H7 (cell line): ENCODE measurements at regions not wholly inside any gene's neighbourhood (a gene's known extent, or its start where the extent isn't known, plus 50 kb on each side); places are given as distances from the start of the nearest gene placed in this dataset.

Experiments
- DNase-seq: peaks from one replicate; pipeline ENCODE4 v3.0.0; 2012
- H3K27me3 ChIP-seq: 2 replicates; pipeline ENCODE4 v1.6.0; 2011; ENCODE audit warnings: mild to moderate bottlenecking, low read length; ENCODE audit not compliant: control insufficient read depth, insufficient read depth
- H3K36me3 ChIP-seq: replicated peaks from 2 replicates; pipeline ENCODE4 v1.5.1; 2011; ENCODE audit warnings: low read length; ENCODE audit not compliant: control insufficient read depth, insufficient read depth
- H3K4me3 ChIP-seq: 2 replicates; pipeline ENCODE4 v1.5.1; 2011; ENCODE audit warnings: low read depth, mild to moderate bottlenecking, control low read depth, low read length, moderate library complexity; ENCODE audit not compliant: insufficient read depth

DNA sequence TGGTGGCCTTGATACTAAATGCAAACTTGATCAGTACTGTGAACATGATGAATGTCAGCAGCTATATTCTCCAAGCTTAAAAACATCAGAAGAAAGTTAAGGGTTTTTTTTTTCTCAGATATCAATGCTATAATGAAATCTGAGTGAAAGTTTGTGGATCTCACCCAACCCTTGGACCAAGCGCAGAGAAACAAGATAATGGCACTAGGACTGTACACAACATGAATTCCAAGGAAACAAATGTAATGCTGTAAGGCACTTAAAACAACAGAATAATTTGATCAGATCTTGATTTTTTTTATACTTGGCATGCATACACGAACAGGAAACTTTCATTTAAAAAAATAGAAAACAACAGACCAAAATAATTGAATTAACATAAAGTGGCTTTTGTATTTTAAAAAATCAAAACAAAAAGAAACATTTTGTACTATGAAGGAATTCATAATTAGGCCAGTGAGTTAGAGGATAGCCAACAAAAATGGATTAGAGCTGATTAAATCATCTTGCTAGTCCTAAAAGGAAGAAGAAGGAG, 1154.0 kb upstream of the EYS start:
- H3K36me3 ChIP-seq, result no peaks in the 10 kb centered on the region
- H3K4me3 ChIP-seq, result no peak overlapping the region
- H3K27me3 ChIP-seq, result no peaks in the 10 kb centered on the region
- DNase-seq, result no peak

DNA sequence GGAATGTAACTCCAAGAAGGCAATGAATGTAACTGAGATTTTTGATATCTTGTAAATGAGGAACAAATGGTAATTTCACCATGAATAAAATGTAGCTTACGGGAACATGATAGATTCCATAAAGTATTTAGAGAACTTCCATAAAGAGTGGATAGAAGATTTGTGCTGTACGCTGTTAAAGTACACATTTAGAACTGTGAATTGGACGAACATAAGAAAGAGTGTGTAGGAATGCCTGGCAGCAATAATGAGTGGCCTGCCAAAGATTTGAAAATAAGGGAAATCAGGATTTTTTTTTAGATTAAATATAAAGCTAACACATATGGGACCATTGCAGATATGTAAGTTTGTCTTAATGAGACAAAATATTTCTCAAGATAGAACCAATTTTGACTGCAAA, 1153.3 kb upstream of the EYS start:
- Histone ChIP-seq H3K27me3 (no peaks in the 10 kb centered on the region), H3K36me3 (no peaks in the 10 kb centered on the region), H3K4me3 (no peak overlapping the region)
- DNase-seq, result no peak

DNA sequence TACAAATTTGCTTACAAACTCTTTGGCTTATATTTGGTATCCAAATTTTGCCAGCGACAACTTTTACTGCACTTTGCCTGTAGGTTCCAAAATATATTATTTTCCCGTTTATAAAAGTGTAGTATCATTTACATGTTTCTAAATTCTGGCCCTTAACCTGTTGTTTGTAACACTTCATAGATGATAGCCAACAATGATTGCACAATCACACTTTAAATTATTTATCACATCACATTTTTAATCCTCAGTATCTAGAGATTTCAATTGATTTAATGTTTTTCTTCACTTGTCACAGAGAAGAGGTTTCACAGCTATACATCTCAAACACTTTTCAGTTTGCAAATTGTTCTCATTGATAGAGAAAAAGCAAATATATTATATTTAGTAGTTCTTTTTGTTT, 1151.2 kb upstream of the EYS start:
- Histone ChIP-seq H3K36me3 (no peaks in the 10 kb centered on the region), H3K27me3 (no peaks in the 10 kb centered on the region), H3K4me3 (no peak overlapping the region)
- no peak for DNase-seq

DNA sequence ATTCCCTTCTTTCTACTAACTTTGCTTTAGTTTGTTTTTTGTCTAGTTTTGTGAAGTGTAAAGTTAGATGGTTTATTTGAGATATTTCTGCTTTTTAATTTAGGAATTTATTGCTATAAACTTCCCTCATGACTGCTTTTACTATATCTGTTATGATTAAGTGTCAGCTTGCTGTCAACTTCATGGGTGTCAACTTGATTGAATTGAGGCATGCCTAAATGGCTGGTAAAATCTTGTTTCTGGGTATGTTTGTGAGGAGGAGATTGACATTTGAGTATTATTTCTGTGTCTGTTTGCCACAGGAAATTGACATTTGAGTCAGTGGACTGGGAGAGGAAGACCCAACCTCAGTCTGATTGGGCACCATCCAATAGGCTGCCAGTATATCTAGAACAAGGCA, 1147.0 kb upstream of the EYS start:
- Histone ChIP-seq H3K36me3 (no peaks in the 10 kb centered on the region), H3K27me3 (no peaks in the 10 kb centered on the region), H3K4me3 (no peak overlapping the region)
- no peak for DNase-seq

DNA sequence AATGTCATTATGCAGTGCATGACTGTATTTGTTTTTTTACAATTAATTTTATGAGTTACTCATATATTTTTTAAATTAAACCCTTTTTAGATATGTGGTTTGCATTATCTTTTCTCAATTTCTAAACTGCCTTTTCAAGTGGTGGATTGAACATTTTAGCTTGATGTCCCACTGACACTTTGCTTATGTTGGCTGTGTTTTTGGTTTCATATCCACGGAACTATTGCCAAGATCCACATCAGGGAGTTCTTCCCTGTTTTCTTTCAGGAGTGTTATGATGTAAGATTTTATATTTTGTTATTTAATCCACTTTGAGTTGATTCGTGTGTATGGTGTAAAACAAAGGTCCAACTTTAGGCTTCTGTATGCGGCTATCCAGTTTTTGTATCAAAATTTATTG, 1144.9 kb upstream of the EYS start:
- no peak for DNase-seq
- H3K4me3 ChIP-seq, result no peak overlapping the region
- no peaks in the 10 kb centered on the region for H3K36me3 ChIP-seq
- H3K27me3 ChIP-seq, result no peaks in the 10 kb centered on the region

DNA sequence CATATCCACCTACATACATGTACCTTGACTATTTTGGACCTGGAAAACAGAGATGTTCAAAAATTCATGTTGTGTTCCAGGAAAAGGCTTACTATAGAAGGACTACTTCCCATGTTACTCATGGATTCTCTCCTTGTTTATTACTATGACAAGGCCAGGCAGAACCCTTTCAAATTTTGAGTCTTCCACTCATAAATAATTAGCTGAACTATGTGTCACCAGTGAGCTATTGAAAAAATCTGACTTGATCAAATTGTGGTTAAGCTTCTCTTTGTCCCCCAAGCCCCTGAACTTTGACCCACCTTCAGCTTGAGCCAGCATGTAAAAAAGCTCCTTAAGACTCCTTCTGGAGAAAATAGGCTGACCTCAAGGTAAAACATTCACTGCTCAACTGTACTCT, 1142.8 kb upstream of the EYS start:
- Histone ChIP-seq H3K4me3 (no peak overlapping the region), H3K36me3 (no peaks in the 10 kb centered on the region), H3K27me3 (no peaks in the 10 kb centered on the region)
- no peak for DNase-seq

DNA sequence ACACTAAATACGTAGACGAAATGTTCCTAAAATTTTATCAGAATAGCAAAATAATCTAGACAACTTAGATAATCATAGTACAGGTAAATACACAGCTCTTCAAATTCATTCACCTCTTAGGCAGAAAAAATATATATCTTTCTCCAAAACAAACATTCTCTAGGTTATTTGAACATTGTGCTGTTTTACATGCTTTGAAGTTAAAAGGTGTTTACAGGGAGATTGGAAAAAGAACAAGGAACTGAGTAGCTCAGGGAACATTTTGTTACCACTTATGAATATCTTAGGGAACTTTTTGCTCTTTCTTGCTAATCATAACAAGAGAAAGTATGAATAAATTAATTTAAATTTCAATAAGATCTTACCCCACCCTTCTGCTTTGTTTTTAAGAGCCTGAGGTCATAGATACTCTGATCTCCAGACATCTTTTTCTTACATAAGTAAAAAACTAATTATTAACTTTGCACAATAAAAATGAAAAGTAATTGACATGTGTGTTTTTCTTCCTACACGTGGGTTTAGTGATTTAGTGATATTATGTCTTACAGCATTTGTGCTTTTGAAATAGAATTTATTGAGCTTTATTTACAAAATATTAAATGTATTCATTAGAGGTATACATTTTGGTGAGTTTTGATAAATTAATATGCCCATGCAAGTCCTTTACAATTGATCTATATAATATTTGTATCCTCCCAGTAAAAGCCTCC, 1141.4 kb upstream of the EYS start:
- Histone ChIP-seq H3K27me3 (no peaks in the 10 kb centered on the region), H3K4me3 (no peak overlapping the region), H3K36me3 (no peaks in the 10 kb centered on the region)
- DNase-seq, result no peak

DNA sequence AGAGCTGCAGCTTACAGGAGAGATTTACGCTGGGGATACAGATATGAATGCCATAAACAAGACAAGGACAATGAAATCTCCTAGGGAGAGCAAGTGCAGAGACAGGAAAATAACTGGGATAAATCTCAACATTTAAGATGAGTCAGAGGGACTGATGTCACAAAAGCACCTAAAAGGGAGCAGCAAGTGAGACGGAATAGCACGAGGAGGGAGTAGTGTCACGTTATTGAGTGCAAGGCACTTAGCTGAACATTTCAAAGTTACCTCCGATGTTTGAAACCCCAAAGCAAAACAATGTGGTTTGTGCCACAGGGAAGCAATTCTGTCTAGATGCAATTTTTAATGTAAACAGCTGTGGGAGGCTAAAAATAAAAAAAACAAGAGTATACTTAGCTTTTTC, 1131.7 kb upstream of the EYS start:
- no peaks in the 10 kb centered on the region for H3K36me3 ChIP-seq
- no peak overlapping the region for H3K4me3 ChIP-seq
- no peak for DNase-seq
- H3K27me3 ChIP-seq, result no peaks in the 10 kb centered on the region

DNA sequence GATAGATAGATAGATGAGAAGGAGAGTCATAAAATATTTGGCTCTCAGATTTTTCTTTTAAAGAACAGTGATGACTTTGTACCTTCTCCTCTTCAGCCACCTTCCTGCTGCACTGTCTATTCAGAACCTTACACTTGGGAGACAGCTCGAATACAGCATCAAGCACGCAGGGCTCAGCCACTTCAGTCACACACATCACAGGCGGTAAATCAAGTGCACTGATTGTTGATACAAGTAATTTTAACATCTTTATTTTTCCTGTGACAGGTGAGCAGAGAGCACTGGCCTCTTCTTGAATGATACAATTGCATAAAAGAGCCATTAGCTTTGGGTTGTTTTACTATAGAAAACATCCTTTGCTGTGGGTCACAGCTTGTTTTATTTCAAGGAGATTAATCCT, 1118.5 kb upstream of the EYS start:
- DNase-seq, result no peak
- no peaks in the 10 kb centered on the region for H3K36me3 ChIP-seq
- no peak overlapping the region for H3K4me3 ChIP-seq
- no peaks in the 10 kb centered on the region for H3K27me3 ChIP-seq

DNA sequence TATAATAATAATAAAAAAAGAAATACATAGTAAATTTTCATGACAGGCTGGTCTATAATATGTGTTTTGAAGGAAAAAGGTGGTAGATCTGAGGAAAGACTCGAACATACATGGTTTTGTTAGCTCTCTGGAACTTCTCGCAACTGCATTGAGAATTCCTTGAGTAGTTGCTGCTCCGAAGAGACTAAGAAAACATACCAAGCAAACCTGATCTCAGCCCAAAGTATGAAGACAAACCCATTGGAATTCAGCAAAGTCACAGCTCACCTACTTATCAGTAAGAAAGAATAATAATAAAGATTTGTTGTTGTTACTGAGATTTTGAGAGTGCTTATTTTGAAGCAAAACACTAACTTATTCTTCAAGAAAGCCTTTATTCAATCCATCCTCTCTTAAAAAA, 1107.1 kb upstream of the EYS start:
- no peaks in the 10 kb centered on the region for H3K36me3 ChIP-seq

DNA sequence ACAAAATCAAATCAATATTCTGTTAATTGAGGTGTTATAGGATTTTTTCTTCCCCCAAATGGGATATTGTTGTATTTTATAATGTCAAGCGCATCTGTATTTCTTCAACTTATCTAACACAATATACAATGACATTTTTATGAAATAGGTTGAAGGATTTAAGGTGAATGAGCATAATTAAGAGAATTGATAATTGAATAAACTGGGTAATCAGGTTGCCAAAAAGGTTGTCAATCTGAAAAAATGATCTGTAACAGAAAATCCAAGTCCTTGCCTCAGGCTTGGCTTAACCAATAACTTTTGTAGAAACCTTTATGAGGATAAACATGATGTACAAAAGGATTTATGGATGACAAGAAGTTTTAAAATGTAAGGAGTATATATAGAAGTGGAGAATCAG, 1101.7 kb upstream of the EYS start:
- DNase-seq, result no peak
- no peaks in the 10 kb centered on the region for H3K27me3 ChIP-seq
- H3K36me3 ChIP-seq, result no peaks in the 10 kb centered on the region
- no peak overlapping the region for H3K4me3 ChIP-seq

More for the DNA sequence above, 1107.1 kb upstream of the EYS start:
- no peaks in the 10 kb centered on the region for H3K27me3 ChIP-seq
- no peak overlapping the region for H3K4me3 ChIP-seq
- no peak for DNase-seq

DNA sequence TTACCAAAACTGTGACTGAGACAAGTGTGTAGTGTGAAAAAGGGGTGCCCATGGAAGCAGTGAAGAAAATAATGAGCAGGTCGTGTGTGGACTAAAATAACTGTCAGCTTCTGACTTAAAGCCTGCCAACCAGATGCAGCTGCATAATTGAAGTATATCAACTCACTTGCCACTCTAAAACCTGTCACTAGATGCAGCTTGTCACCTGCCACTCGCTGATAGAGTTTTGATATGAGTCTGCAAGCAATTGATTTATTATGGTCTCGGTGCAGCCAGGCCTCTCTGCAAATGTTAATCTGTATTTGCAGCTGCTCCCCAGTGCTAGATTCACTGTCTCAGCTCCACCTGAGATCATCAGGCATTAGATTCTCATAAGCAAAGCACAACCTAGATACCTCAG, 1090.0 kb upstream of the EYS start:
- Histone ChIP-seq H3K27me3 (no peaks in the 10 kb centered on the region), H3K4me3 (no peak overlapping the region), H3K36me3 (no peaks in the 10 kb centered on the region)
- DNase-seq, result no peak

DNA sequence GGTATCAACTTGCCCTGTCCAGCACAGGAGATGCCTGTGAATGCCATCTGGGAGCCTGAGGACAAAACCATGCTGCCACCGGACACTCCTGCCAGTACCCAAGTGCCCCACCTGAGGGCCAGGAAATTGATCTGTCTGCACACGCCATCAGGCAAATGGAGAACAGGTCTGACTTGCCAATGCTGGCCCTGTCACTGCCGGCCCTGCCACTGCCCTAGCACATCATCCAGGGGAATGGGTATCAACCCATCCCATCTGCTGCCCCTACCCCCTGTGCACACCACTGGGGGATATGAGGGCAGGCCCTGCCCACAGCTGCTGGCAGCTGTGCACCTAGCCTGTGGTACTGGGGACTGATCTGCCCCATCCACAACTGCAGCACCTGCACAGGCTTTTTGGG, 1081.6 kb upstream of the EYS start:
- no peak overlapping the region for H3K4me3 ChIP-seq
- no peak for DNase-seq
- no peaks in the 10 kb centered on the region for H3K36me3 ChIP-seq
- no peaks in the 10 kb centered on the region for H3K27me3 ChIP-seq

DNA sequence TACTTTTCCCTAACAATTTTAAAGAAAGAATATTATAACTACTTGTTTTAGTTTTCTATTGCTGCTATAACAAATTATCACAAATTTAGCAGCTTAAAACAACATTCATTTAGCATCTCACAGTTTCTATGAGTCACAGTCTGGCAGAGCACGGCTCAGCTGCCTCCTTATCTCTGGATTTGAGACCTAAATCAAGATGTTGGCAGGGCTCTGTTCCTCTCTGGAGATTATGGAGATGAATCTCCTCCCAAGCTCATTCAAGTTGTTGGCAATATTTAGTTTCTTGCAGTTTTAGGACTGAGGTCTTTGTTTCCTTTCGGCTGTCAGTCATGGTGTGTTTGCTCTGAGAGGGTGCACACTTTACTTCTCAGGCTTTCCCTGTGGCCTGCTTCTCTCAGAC, 1065.8 kb upstream of the EYS start:
- Histone ChIP-seq H3K36me3 (no peaks in the 10 kb centered on the region), H3K4me3 (no peak overlapping the region), H3K27me3 (no peaks in the 10 kb centered on the region)
- DNase-seq, result no peak

DNA sequence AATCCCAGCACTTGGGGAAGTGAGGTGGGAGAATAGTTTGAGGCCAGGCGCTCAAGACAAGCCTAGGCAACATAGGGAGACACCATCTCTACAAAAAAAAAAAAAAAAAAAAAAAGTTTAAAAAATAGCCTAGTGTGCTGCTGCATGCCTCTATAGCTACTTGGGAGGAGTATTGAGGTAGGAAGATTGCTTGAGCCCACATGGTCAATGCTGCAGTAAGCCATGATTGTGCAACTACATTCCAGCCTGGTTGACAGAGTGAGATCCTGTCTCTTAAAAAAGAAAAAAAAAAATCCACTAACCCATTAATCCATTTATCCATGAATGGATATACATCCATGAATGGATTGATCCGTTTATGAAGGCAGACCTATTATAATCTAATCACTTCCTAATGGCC, 1064.6 kb upstream of the EYS start:
- no peak for DNase-seq
- Histone ChIP-seq H3K27me3 (no peaks in the 10 kb centered on the region), H3K36me3 (no peaks in the 10 kb centered on the region), H3K4me3 (no peak overlapping the region)

DNA sequence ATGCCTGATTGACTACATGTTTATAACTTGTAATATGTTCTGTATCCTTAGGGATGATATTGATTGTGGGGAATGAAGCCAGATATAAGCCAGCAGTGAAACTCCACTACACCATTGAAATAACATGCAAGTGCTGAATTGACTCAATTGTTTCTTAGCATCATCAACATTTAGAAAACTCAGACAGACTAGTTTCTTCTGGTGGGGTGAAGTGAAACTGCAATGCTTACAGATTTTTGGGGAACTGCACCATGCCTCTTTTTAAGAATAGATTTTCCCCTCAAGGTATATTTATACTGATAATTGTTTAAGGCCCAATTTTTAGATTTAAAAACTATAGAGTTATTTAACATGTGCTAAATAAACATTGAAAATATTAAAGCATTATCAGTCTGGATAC, 1044.6 kb upstream of the EYS start:
- H3K36me3 ChIP-seq, result no peaks in the 10 kb centered on the region
- H3K4me3 ChIP-seq, result no peak overlapping the region
- DNase-seq, result no peak
- H3K27me3 ChIP-seq, result no peaks in the 10 kb centered on the region
